Upper lobe of left lung (tissue), 6 donors: ENCODE measurements at regions not wholly inside any gene's neighbourhood (a gene's known extent, or its start where the extent isn't known, plus 50 kb on each side); places are given as distances from the start of the nearest gene placed in this dataset.

Experiments
- ATAC-seq, 2 donors: fragments of 200-7000 bp; cut with Tn5 transposase; one replicate each; pipeline ENCODE4 v1.9.1; 2022; ENCODE audit warnings: mild to moderate bottlenecking in 2 of 2, moderate library complexity in 2 of 2; ENCODE audit not compliant: low FRiP score in 2 of 2
- DNase-seq, 2 donors: peaks; one replicate each; pipeline ENCODE4 v3.0.0-alpha.2; 2019 to 2020
- H3K27ac ChIP-seq, 4 donors: fragments of 200-600 bp; sonication (generic); one replicate each; pipeline ENCODE4 v1.5.1; 2016 to 2019
- H3K27me3 ChIP-seq, 4 donors: fragments of 200-600 bp; sonication (generic); one replicate each; pipeline ENCODE4 v1.5.1; 2017 to 2019
- H3K36me3 ChIP-seq, 4 donors: fragments of 200-600 bp; sonication (generic); one replicate each; pipeline ENCODE4 v1.5.1; 2016 to 2019
- H3K4me1 ChIP-seq, 4 donors: fragments of 200-600 bp; sonication (generic); one replicate each; pipeline ENCODE4 v1.5.1; 2018 to 2019
- H3K4me3 ChIP-seq, 4 donors: fragments of 200-600 bp; sonication (generic); one replicate each; pipeline ENCODE4 v1.5.1; 2017 to 2019; ENCODE audit warnings: mild to moderate bottlenecking in 2 of 4, moderate library complexity in 1 of 4
- H3K9me3 ChIP-seq, 4 donors: fragments of 200-600 bp; sonication (generic); one replicate each; pipeline ENCODE4 v1.5.1; 2018 to 2019
- EP300 ChIP-seq, 4 donors: sonication (generic); formaldehyde crosslinking; IDR thresholded peaks; one replicate each; pipeline ENCODE4 v1.5.1; 2017; ENCODE audit warnings: antibody characterized with exemption in 4 of 4, control low read depth in 2 of 4
- POLR2A ChIP-seq, 4 donors: fragments of 450-650 bp; IDR thresholded peaks; one replicate each; pipeline ENCODE4 v1.5.1; 2016 to 2017; ENCODE audit warnings: antibody characterized with exemption in 4 of 4, mild to moderate bottlenecking in 2 of 4
- POLR2AphosphoS5 ChIP-seq, 2 donors: sonication (generic); formaldehyde crosslinking; IDR thresholded peaks; one replicate each; pipeline ENCODE4 v1.5.1; 2017; ENCODE audit warnings: antibody characterized with exemption in 2 of 2
- WGBS, 2 donors: methylation state at CpG; one replicate each; pipeline ENCODE4 v1.1.5; 2017 to 2018; 5-methylcytosine and 5-hydroxymethylcytosine counted together
- TF ChIP-seq, protein P1 (sequence below), 6 experiments: fragments of 450-650 bp in 4 of 6; fragments of 200-600 bp in 2 of 6; sonication (generic) in 2 of 6; IDR thresholded peaks; one replicate each; pipeline ENCODE4 v1.5.1; 2016 to 2019; ENCODE audit warnings: antibody characterized with exemption in 6 of 6
- donor health status: DM: no; HTN: no; CAD: no; lungs with moderate emphysema.
- donor health status: DM: no; HTN: yes; CAD: no; lungs with severe emphysema.

DNA sequence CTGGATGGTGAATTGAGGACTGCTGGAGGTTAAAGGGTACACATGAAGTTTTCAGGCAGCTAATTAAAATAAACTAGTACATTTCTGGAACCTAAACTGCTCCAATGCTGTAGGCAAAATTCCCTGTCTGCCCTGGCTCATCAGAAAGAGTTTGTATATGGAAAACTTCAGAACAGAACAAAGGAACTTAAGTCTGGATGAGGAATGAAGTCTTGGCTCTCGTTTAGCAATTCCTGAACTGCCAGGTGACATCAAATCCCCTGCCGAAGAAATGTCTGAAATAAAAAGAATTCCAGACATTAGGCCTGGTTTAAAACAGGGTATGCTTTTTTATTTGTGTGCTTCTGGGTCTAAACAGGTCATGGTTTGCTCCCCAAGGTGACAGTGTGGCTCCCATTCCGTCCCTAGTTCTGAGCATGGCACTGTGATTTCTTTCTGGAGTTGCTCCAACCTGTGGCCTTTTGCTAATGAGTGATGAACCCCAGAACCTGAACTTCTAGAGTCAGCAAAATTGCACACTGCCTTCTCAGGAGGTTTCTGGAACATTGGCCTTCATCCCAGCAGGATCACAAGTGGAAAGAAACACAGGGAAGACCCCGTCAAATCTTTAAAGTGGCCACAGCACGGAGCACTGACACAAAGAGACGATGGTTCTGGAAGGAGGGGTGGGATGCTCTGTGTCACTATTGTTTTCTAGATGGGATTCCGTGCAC lies 129.4 kb upstream of the NAA20 start:
- Histone ChIP-seq H3K4me3 (peak overlapping the region; percentile 16 to 45 (median 38)), H3K4me1 (peaks cover 43 to 60% (median 56%) of the 10 kb centered on the region in 4 donors), H3K27me3 (no peaks in the 10 kb centered on the region), H3K9me3 (no peaks in the 10 kb centered on the region), H3K27ac (peak overlapping the region; percentile 77 to 91 (median 87)), H3K36me3 (peaks cover 0 to 22% (median 2%) of the 10 kb centered on the region in 4 donors)
- 57 to 59% methylated on average over 7 of the region's 7 CpGs for WGBS, 2 donors
- TF ChIP-seq POLR2AphosphoS5 (IDR thresholded peaks at IDR 0.05) (no peak), EP300 (IDR thresholded peaks at IDR 0.05) (no peak), POLR2A (IDR thresholded peaks at IDR 0.05) (no peak)
- TF ChIP-seq, protein P1, sequence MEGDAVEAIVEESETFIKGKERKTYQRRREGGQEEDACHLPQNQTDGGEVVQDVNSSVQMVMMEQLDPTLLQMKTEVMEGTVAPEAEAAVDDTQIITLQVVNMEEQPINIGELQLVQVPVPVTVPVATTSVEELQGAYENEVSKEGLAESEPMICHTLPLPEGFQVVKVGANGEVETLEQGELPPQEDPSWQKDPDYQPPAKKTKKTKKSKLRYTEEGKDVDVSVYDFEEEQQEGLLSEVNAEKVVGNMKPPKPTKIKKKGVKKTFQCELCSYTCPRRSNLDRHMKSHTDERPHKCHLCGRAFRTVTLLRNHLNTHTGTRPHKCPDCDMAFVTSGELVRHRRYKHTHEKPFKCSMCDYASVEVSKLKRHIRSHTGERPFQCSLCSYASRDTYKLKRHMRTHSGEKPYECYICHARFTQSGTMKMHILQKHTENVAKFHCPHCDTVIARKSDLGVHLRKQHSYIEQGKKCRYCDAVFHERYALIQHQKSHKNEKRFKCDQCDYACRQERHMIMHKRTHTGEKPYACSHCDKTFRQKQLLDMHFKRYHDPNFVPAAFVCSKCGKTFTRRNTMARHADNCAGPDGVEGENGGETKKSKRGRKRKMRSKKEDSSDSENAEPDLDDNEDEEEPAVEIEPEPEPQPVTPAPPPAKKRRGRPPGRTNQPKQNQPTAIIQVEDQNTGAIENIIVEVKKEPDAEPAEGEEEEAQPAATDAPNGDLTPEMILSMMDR (IDR thresholded peaks at IDR 0.05): no peak
- no peak for ATAC-seq
- DNase-seq: no peak

DNA sequence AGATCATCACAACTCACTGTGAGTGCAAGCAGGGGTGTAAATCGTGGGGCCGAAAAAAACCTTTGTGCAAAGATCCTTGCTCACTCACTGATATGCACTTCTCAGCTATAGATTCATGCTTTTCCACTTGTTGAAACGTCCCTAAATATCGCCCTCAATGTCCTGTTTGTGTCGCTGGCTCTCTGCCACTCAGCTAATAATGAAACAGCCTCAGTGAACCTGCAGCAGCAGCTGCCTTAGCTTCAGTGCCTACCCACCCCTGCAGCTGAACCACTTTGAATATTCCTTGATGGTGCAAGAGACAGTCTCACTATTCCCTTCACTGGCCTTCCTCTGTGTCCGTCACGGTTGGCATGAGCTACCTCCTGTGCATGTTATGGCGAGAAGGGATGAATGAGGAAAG lies 128.9 kb upstream of the NAA20 start:
- Histone ChIP-seq H3K27ac (peak overlapping the region; percentile 77 to 91 (median 87)), H3K27me3 (no peaks in the 10 kb centered on the region), H3K4me3 (peak overlapping the region; percentile 16 to 45 (median 38)), H3K4me1 (peaks cover 44 to 60% (median 56%) of the 10 kb centered on the region in 4 donors), H3K36me3 (peaks cover 0 to 28% (median 5%) of the 10 kb centered on the region in 4 donors), H3K9me3 (no peaks in the 10 kb centered on the region)
- no peak for DNase-seq
- TF ChIP-seq EP300 (IDR thresholded peaks at IDR 0.05) (no peak), POLR2A (IDR thresholded peaks at IDR 0.05) (peak in 1 of 4 donors; percentile 15)
- no peak for ATAC-seq
- 49 to 60% methylated on average over 7 to 8 of the region's 8 CpGs for WGBS, 2 donors

DNA sequence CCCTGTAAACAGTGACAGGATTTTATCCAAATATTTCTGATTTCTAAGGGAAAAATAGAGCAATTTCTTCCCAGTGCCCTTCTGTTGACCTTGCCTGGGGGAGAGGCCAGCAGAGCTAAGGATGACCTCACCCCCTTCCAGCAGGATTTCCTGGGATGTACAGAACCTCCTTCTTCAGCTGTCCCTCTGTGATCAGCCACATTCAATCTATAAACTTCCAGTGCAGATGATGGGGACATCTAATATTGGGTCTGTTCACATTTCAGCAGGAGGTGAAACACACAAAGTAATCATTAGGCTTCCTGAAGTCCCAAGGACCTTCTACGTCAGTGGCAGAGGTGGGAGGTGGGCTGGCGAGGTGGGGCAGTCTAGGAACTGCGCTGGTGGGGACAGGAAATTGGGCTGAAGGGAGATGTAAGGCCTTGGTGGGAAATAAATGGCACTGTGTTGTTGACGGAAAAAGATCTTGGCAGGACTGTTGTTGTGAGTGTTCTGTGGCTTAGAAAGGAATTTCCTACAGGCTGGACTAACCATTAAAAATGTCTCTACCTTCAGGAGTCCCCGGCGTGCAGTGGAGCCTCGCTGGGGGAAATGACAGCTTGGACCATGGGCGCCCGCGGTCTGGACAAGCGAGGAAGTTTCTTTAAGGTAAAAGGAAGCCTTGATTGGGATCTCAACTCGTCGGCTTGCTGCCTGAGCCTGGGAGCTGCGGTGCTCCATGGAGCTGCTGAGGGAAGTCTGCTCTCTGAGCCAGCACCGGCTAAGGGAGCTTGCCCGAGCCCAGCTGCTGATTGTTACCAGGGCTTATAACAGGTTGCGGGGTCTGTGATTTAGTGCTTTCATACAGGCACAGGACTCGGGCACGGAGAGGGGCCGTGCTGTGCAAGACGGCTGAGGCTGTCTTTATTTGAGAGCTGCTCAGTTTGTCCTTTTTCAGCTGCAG lies 127.9 kb upstream of the NAA20 start:
- H3K4me3 ChIP-seq: peak overlapping the region; percentile 33 to 45 (median 39)
- WGBS, 2 donors: 29 to 31% methylated on average over 15 to 21 of the region's 21 CpGs
- no peaks in the 10 kb centered on the region for H3K9me3 ChIP-seq
- peaks cover 49 to 66% (median 56%) of the 10 kb centered on the region in 4 donors for H3K4me1 ChIP-seq
- H3K27ac ChIP-seq: peak overlapping the region; percentile 77 to 91 (median 87)
- no peaks in the 10 kb centered on the region for H3K27me3 ChIP-seq
- TF ChIP-seq POLR2A (IDR thresholded peaks at IDR 0.05): peak in 1 of 4 donors; percentile 28
- TF ChIP-seq EP300 (IDR thresholded peaks at IDR 0.05): peak in 2 of 4 donors; percentile 48 to 73
- TF ChIP-seq POLR2AphosphoS5 (IDR thresholded peaks at IDR 0.05): peak; percentile 76 to 84
- TF ChIP-seq, protein P1 (IDR thresholded peaks at IDR 0.05): no peak
- ATAC-seq (peak; percentile 64 to 69), DNase-seq (peak in 1 of 2 donors; percentile 42)
- H3K36me3 ChIP-seq: peaks cover 0 to 38% (median 5%) of the 10 kb centered on the region in 4 donors

DNA sequence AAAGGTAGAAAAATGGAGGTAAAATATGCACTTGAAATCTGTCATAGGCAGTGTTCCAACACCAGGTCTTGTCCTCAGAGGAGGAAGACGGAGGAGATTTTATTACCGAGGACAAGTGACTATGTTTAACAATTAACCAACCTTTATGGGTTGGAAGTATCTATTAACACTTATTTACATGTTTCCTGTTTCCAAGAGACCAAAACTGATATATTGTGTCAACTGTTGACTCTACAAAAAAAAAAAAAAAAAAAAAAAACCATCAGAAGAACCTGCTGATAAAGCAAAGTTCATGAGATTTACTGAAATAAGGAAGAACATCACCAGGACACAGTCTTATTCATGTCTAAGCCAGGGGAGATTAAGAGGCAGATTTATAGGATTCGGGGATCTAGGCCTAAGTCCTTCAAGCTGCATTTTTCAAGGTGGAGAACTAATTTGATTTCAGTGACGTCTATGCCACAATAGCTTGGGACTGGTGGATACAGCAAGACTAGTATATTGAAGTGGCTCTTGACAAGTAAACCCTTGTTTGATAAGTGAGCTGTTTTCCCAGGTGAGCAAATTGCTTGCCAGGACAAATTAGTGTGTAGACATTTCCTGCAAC lies 126.6 kb upstream of the NAA20 start:
- Histone ChIP-seq H3K36me3 (peaks cover 0 to 47% (median 5%) of the 10 kb centered on the region in 4 donors), H3K4me3 (peak overlapping the region in 3 of 4 donors; percentile 33 to 45 (median 44)), H3K27me3 (no peaks in the 10 kb centered on the region), H3K9me3 (no peaks in the 10 kb centered on the region), H3K27ac (peak overlapping the region; percentile 77 to 91 (median 87)), H3K4me1 (peaks cover 37 to 63% (median 48%) of the 10 kb centered on the region in 4 donors)
- TF ChIP-seq, protein P1 (IDR thresholded peaks at IDR 0.05): no peak
- TF ChIP-seq POLR2AphosphoS5 (IDR thresholded peaks at IDR 0.05): no peak
- no peak for TF ChIP-seq POLR2A (IDR thresholded peaks at IDR 0.05)
- no peak for TF ChIP-seq EP300 (IDR thresholded peaks at IDR 0.05)
- no peak for DNase-seq
- ATAC-seq: peak in 1 of 2 donors; percentile 2
- WGBS, 2 donors: 51 to 58% methylated on average over 4 of the region's 4 CpGs
